HG03108 (cell line): ENCODE measurements at regions not wholly inside any gene's neighbourhood (a gene's known extent, or its start where the extent isn't known, plus 50 kb on each side); places are given as distances from the start of the nearest gene placed in this dataset.

Source experiments
- ATAC-seq: cut with Tn5 transposase; IDR thresholded peaks from one replicate; pipeline ENCODE4 v1.9.1; 2021; ENCODE audit warnings: moderate library complexity; ENCODE audit not compliant: unreplicated experiment

- ATAC-seq = no peak
Observed at GRCh38 chr1:38580594-38580993, 279.0 kb downstream of the RRAGC start.

GRCh38 chr1:38579056-38579455 is 280.5 kb downstream of the RRAGC start:
- ATAC-seq = no peak

- no peak for ATAC-seq
Observed at GRCh38 chr1:38578271-38578951, 281.2 kb downstream of the RRAGC start.

GRCh38 chr1:38577937-38578270 is 281.7 kb downstream of the RRAGC start:
- no peak for ATAC-seq

GRCh38 chr1:38577385-38577784 is 282.2 kb downstream of the RRAGC start:
- no peak for ATAC-seq

GRCh38 chr1:38576241-38576640 is 283.3 kb downstream of the RRAGC start:
- ATAC-seq = no peak

GRCh38 chr1:38571726-38572125 is 287.8 kb downstream of the RRAGC start:
- ATAC-seq = no peak

- ATAC-seq = no peak
Observed at GRCh38 chr1:38570657-38570975, 289.0 kb downstream of the RRAGC start.

- no peak for ATAC-seq
Observed at GRCh38 chr1:38569932-38570656, 289.5 kb downstream of the RRAGC start.

- no peak for ATAC-seq
Observed at GRCh38 chr1:38568061-38568857, 291.3 kb downstream of the RRAGC start.

GRCh38 chr1:38567401-38567800 is 292.2 kb downstream of the RRAGC start:
- no peak for ATAC-seq

GRCh38 chr1:38565020-38565491 is 294.5 kb downstream of the RRAGC start:
- no peak for ATAC-seq

- ATAC-seq = no peak
Observed at GRCh38 chr1:38563942-38564735, 295.4 kb downstream of the RRAGC start.

GRCh38 chr1:38561725-38562124 is 297.8 kb downstream of the RRAGC start:
- ATAC-seq = no peak

- no peak for ATAC-seq
Observed at GRCh38 chr1:38561110-38561509, 298.5 kb downstream of the RRAGC start.

- ATAC-seq = no peak
Observed at GRCh38 chr1:38560457-38560856, 299.1 kb downstream of the RRAGC start.

- ATAC-seq = peak; percentile 62
Observed at GRCh38 chr1:38559446-38560165, 300.0 kb downstream of the RRAGC start.

GRCh38 chr1:38558500-38559445 is 300.8 kb downstream of the RRAGC start:
- peak; percentile 10 for ATAC-seq

- ATAC-seq = no peak
Observed at GRCh38 chr1:38558055-38558454, 301.5 kb downstream of the RRAGC start.
